ENCODE measurements at regions not wholly inside any gene's neighbourhood (a gene's known extent, or its start where the extent isn't known, plus 50 kb on each side); places are given as distances from the start of the nearest gene placed in this dataset.

DNA sequence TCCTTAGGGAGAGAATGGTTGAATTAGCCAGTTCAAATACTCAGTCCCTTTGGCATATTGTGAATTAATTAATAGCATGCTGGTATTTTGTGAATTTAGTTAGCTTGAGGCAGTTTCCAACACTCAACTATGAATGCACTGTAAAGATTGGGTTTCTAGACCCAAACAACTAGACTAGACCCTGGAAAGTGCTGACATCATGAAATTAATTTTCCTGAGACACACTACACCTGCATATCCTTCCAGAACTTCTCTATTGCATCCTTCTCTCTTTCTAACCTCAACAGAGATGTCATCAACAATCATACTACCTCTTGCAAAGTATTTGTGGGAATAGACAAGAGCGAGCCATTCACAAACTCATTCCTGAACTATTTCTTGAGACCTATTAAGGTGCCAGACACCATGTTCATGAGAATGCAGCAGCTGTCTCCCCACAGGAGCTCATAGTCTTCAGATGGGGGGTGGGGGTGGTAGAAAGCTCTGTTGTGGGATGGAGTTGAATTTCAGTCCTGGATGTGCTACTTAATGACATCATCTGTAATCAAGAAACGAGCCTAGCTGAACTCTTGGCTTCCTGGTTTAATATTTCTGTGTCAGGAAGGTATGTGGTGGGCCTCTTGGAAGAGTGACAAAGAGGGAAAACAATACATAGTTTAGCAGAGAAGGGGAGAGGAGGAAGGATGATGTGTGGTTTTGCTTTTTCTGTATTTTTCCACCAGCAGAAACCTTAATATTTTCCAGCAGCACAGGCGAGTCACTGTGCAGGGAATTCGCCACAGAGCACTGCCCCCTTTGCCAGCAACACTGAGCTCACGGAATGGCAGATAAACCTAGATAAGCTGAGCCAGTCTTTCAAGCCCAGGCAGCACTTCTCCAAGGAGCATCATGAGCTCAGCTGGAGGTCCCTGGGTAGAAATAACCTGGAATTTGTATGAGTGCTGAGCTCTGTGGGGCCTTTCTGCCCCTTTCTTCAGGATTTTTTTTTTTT, 53.1 kb upstream of the CYSLTR2 start:
- Histone ChIP-seq H3K9me3 (ENCODE audit: insufficient read depth, low read length) (no peaks in the 10 kb centered on the region), H3K9ac (ENCODE audit: low read length) (no peak overlapping the region), H4K20me1 (ENCODE audit: insufficient read depth, low read length) (no peaks in the 10 kb centered on the region), H3K4me2 (ENCODE audit: low read length) (no peak overlapping the region), H3K27me3 (ENCODE audit: low read depth, low read length) (no peaks in the 10 kb centered on the region), H3K4me1 (ENCODE audit: low read length) (peaks cover 24% of the 10 kb centered on the region), H3K79me2 (ENCODE audit: low read length) (no peaks in the 10 kb centered on the region), H3K36me3 (replicated peaks; ENCODE audit: low read depth, low read length) (no peaks in the 10 kb centered on the region), H3K27ac (ENCODE audit: low read length) (no peak overlapping the region), H3K4me3 (ENCODE audit: low read length) (no peak overlapping the region), H2AFZ (ENCODE audit: low read depth, low read length) (no peak overlapping the region)
- TF ChIP-seq, protein P1, sequence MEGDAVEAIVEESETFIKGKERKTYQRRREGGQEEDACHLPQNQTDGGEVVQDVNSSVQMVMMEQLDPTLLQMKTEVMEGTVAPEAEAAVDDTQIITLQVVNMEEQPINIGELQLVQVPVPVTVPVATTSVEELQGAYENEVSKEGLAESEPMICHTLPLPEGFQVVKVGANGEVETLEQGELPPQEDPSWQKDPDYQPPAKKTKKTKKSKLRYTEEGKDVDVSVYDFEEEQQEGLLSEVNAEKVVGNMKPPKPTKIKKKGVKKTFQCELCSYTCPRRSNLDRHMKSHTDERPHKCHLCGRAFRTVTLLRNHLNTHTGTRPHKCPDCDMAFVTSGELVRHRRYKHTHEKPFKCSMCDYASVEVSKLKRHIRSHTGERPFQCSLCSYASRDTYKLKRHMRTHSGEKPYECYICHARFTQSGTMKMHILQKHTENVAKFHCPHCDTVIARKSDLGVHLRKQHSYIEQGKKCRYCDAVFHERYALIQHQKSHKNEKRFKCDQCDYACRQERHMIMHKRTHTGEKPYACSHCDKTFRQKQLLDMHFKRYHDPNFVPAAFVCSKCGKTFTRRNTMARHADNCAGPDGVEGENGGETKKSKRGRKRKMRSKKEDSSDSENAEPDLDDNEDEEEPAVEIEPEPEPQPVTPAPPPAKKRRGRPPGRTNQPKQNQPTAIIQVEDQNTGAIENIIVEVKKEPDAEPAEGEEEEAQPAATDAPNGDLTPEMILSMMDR (IDR thresholded peaks at IDR 0.05; ENCODE audit: low read depth, low read length) = no peak
- no peak for TF ChIP-seq EZH2phosphoT487 (IDR thresholded peaks at IDR 0.05; ENCODE audit: low read depth)

- H3K79me2 ChIP-seq (ENCODE audit: low read length) = no peaks in the 10 kb centered on the region
- H3K27me3 ChIP-seq (ENCODE audit: low read depth, low read length) = no peaks in the 10 kb centered on the region
- H3K27ac ChIP-seq (ENCODE audit: low read length) = no peak overlapping the region
- no peak overlapping the region for H3K4me3 ChIP-seq (ENCODE audit: low read length)
- TF ChIP-seq EZH2phosphoT487 (IDR thresholded peaks at IDR 0.05; ENCODE audit: low read depth) = no peak
- TF ChIP-seq, protein P1 (IDR thresholded peaks at IDR 0.05; ENCODE audit: low read depth, low read length) = no peak
- H3K36me3 ChIP-seq (replicated peaks; ENCODE audit: low read depth, low read length) = no peaks in the 10 kb centered on the region
- peaks cover 16% of the 10 kb centered on the region for H3K4me1 ChIP-seq (ENCODE audit: low read length)
- H4K20me1 ChIP-seq (ENCODE audit: insufficient read depth, low read length) = no peaks in the 10 kb centered on the region
- no peaks in the 10 kb centered on the region; the same call in none of the 2 replicates for H3K9me3 ChIP-seq (ENCODE audit: insufficient read depth, low read length)
- H2AFZ ChIP-seq (ENCODE audit: low read depth, low read length) = peak overlapping the region; percentile 54
- H3K9ac ChIP-seq (ENCODE audit: low read length) = no peak overlapping the region
- peak overlapping the region; percentile 19 for H3K4me2 ChIP-seq (ENCODE audit: low read length)
Measured at GRCh38 chr13:48602296-48603016, 51.3 kb upstream of the CYSLTR2 start.

DNA sequence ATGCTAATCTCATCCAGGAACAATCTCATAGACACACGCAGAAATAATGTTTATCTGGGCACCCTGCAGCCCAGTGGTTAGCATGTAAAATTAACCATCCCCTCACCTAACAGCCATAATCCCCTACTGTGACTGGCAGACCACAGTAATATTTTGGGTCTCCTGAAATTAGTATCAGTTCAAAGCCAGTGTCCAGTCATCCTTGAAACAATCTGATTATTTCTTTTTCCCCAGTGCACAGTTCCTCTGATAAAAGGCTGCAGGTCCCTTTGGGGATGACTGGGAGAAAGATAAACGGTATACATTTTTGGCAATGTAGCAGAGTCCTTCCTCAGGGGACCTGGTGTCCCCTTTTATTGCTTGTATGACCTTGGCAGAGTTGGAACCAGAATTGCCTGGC, 50.4 kb upstream of the CYSLTR2 start:
- H3K4me3 ChIP-seq (ENCODE audit: low read length) = no peak overlapping the region
- H3K27me3 ChIP-seq (ENCODE audit: low read depth, low read length) = no peaks in the 10 kb centered on the region
- no peak overlapping the region for H3K9ac ChIP-seq (ENCODE audit: low read length)
- H3K4me1 ChIP-seq (ENCODE audit: low read length) = peaks cover 16% of the 10 kb centered on the region
- H3K36me3 ChIP-seq (replicated peaks; ENCODE audit: low read depth, low read length) = no peaks in the 10 kb centered on the region
- no peak overlapping the region for H2AFZ ChIP-seq (ENCODE audit: low read depth, low read length)
- H3K27ac ChIP-seq (ENCODE audit: low read length) = no peak overlapping the region
- H3K4me2 ChIP-seq (ENCODE audit: low read length) = 0 out of 2 replicates have a peak overlapping the region, but pooled peaks have one; percentile 5
- no peaks in the 10 kb centered on the region for H4K20me1 ChIP-seq (ENCODE audit: insufficient read depth, low read length)
- H3K79me2 ChIP-seq (ENCODE audit: low read length) = no peaks in the 10 kb centered on the region
- no peaks in the 10 kb centered on the region; the same call in none of the 2 replicates for H3K9me3 ChIP-seq (ENCODE audit: insufficient read depth, low read length)
- TF ChIP-seq EZH2phosphoT487 (IDR thresholded peaks at IDR 0.05; ENCODE audit: low read depth) = no peak
- TF ChIP-seq, protein P1 (IDR thresholded peaks at IDR 0.05; ENCODE audit: low read depth, low read length) = no peak

Measured in OCI-LY3 (cell line).